ENCODE measurements at regions not wholly inside any gene's neighbourhood (a gene's known extent, or its start where the extent isn't known, plus 50 kb on each side); places are given as distances from the start of the nearest gene placed in this dataset.
A peak's percentile ranks its signal among the peaks of the same experiment; 100 is the strongest.

GRCh38 chr5:135703016-135703550 is 124.3 kb upstream of the CXCL14 start:
- no peaks in the 10 kb centered on the region for H3K36me3 Mint-ChIP-seq
- no peak overlapping the region for H3K4me3 Mint-ChIP-seq
- peaks cover 17% of the 10 kb centered on the region for H3K4me1 Mint-ChIP-seq (ENCODE audit: unreplicated experiment)
- peak overlapping the region; percentile 1 for H3K27ac Mint-ChIP-seq
- no peaks in the 10 kb centered on the region for H3K9me3 Mint-ChIP-seq
- no peak for DNase-seq (ENCODE audit: extremely low spot score, unreplicated experiment)
- peaks cover 36% of the 10 kb centered on the region for H3K27me3 Mint-ChIP-seq
- TF ChIP-seq, protein P1, sequence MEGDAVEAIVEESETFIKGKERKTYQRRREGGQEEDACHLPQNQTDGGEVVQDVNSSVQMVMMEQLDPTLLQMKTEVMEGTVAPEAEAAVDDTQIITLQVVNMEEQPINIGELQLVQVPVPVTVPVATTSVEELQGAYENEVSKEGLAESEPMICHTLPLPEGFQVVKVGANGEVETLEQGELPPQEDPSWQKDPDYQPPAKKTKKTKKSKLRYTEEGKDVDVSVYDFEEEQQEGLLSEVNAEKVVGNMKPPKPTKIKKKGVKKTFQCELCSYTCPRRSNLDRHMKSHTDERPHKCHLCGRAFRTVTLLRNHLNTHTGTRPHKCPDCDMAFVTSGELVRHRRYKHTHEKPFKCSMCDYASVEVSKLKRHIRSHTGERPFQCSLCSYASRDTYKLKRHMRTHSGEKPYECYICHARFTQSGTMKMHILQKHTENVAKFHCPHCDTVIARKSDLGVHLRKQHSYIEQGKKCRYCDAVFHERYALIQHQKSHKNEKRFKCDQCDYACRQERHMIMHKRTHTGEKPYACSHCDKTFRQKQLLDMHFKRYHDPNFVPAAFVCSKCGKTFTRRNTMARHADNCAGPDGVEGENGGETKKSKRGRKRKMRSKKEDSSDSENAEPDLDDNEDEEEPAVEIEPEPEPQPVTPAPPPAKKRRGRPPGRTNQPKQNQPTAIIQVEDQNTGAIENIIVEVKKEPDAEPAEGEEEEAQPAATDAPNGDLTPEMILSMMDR (conservative IDR thresholded peaks at IDR 0.05) = no peak

GRCh38 chr5:135702191-135702590 is 123.4 kb upstream of the CXCL14 start:
- H3K9me3 Mint-ChIP-seq = no peaks in the 10 kb centered on the region
- H3K36me3 Mint-ChIP-seq = no peaks in the 10 kb centered on the region
- TF ChIP-seq, protein P1 (conservative IDR thresholded peaks at IDR 0.05) = no peak
- H3K27ac Mint-ChIP-seq = no peak overlapping the region
- H3K4me1 Mint-ChIP-seq (ENCODE audit: unreplicated experiment) = peaks cover 11% of the 10 kb centered on the region
- no peak for DNase-seq (ENCODE audit: extremely low spot score, unreplicated experiment)
- H3K4me3 Mint-ChIP-seq = no peak overlapping the region
- H3K27me3 Mint-ChIP-seq = peaks cover 32% of the 10 kb centered on the region

DNA sequence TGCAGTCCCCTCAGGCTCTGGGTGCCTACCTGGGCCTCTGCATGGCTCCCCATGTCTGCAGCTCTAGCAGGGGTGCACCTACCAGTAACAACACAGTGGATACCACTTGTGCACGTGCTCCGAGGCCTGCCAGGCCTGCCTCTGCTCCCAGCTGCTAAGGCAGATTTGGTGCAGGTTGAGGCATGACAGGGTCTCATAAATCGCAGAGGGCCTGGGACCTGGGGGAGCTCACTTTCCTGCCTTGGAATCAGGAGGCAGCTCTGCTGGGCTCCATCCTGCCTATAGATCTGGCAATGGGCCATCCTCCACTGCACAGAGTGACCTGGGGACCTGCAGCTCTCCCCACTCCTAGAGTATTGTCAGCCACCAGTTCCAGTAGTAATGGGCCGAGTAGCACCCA is 121.9 kb upstream of the CXCL14 start:
- DNase-seq (ENCODE audit: extremely low spot score, unreplicated experiment) = no peak
- TF ChIP-seq, protein P1 (conservative IDR thresholded peaks at IDR 0.05) = no peak
- Mint-ChIP-seq H3K4me1 (ENCODE audit: unreplicated experiment) (peaks cover 15% of the 10 kb centered on the region), H3K4me3 (no peak overlapping the region), H3K27ac (no peak overlapping the region), H3K27me3 (peaks cover 39% of the 10 kb centered on the region), H3K36me3 (no peaks in the 10 kb centered on the region), H3K9me3 (no peaks in the 10 kb centered on the region)

GRCh38 chr5:135697959-135698345 is 119.2 kb upstream of the CXCL14 start:
- H3K4me3 Mint-ChIP-seq = no peak overlapping the region
- TF ChIP-seq, protein P1 (conservative IDR thresholded peaks at IDR 0.05) = no peak
- no peaks in the 10 kb centered on the region for H3K9me3 Mint-ChIP-seq
- DNase-seq (ENCODE audit: extremely low spot score, unreplicated experiment) = no peak
- H3K4me1 Mint-ChIP-seq (ENCODE audit: unreplicated experiment) = peaks cover 19% of the 10 kb centered on the region
- H3K27ac Mint-ChIP-seq = no peak overlapping the region
- H3K27me3 Mint-ChIP-seq = peaks cover 47% of the 10 kb centered on the region
- no peaks in the 10 kb centered on the region for H3K36me3 Mint-ChIP-seq

GRCh38 chr5:135697251-135697958 is 118.6 kb upstream of the CXCL14 start:
- Mint-ChIP-seq H3K4me1 (ENCODE audit: unreplicated experiment) (peaks cover 19% of the 10 kb centered on the region), H3K36me3 (no peaks in the 10 kb centered on the region), H3K9me3 (no peaks in the 10 kb centered on the region), H3K27me3 (peaks cover 50% of the 10 kb centered on the region), H3K27ac (no peak overlapping the region), H3K4me3 (no peak overlapping the region)
- TF ChIP-seq, protein P1 (conservative IDR thresholded peaks at IDR 0.05) = no peak
- no peak for DNase-seq (ENCODE audit: extremely low spot score, unreplicated experiment)

All from type B pancreatic cell (in vitro differentiated cells).